ENCODE measurements at regions not wholly inside any gene's neighbourhood (a gene's known extent, or its start where the extent isn't known, plus 50 kb on each side); places are given as distances from the start of the nearest gene placed in this dataset.
"Not testable (repeated sequence)": the region's sequence is repeated elsewhere in the genome, so short reads cannot be mapped to it uniquely, and the experiment has no call there.

DNA sequence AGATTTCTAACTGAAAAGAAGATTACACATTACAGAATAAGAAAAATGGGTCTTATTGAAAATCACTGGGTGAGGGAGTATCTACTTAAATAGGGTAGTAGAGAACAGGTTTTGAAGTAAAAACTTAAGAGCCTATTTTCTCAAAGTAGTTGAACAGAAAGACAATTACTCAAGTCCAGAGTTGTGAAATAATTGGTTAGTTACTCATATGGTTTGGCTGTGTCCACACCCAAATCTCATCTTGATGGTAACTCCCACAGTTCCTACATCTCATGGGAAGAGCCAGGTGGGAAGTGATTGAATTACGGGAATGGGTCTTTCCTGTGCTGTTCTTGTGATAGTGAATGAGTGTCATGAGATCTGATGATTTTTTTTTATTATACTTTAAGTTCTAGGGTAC lies 1035.3 kb upstream of the GJE1 start:
- H3K9me3 ChIP-seq (ENCODE audit: control insufficient read depth, insufficient read depth, low read depth, low read length) = no peaks in the 10 kb centered on the region
- H3K27me3 ChIP-seq (ENCODE audit: control insufficient read depth, insufficient read depth, low read length) = no peaks in the 10 kb centered on the region
- H3K4me3 ChIP-seq (ENCODE audit: low read depth, low read length) = no peak overlapping the region
- no peaks in the 10 kb centered on the region for H3K36me3 ChIP-seq (ENCODE audit: control insufficient read depth, insufficient read depth, low read length)
- H3K27ac ChIP-seq (ENCODE audit: low read depth, low read length) = no peak overlapping the region
- no peaks in the 10 kb centered on the region for H3K4me1 ChIP-seq (ENCODE audit: control insufficient read depth, insufficient read depth, low read length)
- no peak overlapping the region for H3K9ac ChIP-seq (ENCODE audit: low read length)

DNA sequence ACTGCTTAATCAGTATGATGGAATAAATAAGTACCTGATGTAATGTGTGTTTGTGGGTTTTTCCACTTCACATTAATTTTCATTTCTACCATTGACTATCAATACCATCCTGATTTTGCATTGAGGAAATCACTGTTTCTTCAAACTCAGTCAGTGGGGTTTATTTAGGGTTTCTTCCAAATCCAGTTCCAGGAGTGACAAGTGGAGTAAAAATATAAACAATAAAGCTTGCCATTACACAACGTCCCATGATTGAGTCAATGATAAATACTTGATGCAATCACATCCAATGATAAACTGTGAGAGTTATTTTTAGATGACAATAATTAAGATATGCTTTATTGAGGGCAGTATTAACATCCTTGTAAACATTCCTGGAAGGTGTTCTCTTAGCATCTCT lies 1037.4 kb upstream of the GJE1 start:
- Histone ChIP-seq H3K9ac (ENCODE audit: low read length) (no peak overlapping the region), H3K4me3 (ENCODE audit: low read depth, low read length) (no peak overlapping the region), H3K27me3 (ENCODE audit: control insufficient read depth, insufficient read depth, low read length) (no peaks in the 10 kb centered on the region), H3K4me1 (ENCODE audit: control insufficient read depth, insufficient read depth, low read length) (no peaks in the 10 kb centered on the region), H3K36me3 (ENCODE audit: control insufficient read depth, insufficient read depth, low read length) (no peaks in the 10 kb centered on the region), H3K9me3 (ENCODE audit: control insufficient read depth, insufficient read depth, low read depth, low read length) (no peaks in the 10 kb centered on the region), H3K27ac (ENCODE audit: low read depth, low read length) (no peak overlapping the region)

DNA sequence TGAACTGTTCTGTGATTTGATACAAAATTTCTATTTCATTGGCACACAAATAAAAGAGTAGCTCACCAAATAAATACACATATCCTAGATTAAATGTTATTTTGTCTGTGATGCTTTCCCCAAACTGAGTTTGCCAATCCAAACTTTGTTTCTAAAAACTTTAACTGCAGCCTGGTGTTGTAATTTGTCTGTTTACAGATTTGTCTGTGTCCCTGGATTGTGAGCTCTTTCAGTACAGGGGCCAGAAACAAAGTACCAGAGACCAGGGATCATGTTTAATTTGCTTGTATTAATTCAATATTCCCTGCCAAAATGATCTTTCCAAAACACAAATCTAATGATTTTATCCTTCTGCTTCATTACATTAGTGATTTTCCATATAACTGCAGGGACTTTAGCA lies 1044.6 kb upstream of the GJE1 start:
- H3K36me3 ChIP-seq (ENCODE audit: control insufficient read depth, insufficient read depth, low read length) = no peaks in the 10 kb centered on the region
- no peaks in the 10 kb centered on the region for H3K9me3 ChIP-seq (ENCODE audit: control insufficient read depth, insufficient read depth, low read depth, low read length)
- H3K27me3 ChIP-seq (ENCODE audit: control insufficient read depth, insufficient read depth, low read length) = no peaks in the 10 kb centered on the region
- H3K9ac ChIP-seq (ENCODE audit: low read length) = no peak overlapping the region
- no peak overlapping the region for H3K27ac ChIP-seq (ENCODE audit: low read depth, low read length)
- no peak overlapping the region for H3K4me3 ChIP-seq (ENCODE audit: low read depth, low read length)
- no peaks in the 10 kb centered on the region for H3K4me1 ChIP-seq (ENCODE audit: control insufficient read depth, insufficient read depth, low read length)

DNA sequence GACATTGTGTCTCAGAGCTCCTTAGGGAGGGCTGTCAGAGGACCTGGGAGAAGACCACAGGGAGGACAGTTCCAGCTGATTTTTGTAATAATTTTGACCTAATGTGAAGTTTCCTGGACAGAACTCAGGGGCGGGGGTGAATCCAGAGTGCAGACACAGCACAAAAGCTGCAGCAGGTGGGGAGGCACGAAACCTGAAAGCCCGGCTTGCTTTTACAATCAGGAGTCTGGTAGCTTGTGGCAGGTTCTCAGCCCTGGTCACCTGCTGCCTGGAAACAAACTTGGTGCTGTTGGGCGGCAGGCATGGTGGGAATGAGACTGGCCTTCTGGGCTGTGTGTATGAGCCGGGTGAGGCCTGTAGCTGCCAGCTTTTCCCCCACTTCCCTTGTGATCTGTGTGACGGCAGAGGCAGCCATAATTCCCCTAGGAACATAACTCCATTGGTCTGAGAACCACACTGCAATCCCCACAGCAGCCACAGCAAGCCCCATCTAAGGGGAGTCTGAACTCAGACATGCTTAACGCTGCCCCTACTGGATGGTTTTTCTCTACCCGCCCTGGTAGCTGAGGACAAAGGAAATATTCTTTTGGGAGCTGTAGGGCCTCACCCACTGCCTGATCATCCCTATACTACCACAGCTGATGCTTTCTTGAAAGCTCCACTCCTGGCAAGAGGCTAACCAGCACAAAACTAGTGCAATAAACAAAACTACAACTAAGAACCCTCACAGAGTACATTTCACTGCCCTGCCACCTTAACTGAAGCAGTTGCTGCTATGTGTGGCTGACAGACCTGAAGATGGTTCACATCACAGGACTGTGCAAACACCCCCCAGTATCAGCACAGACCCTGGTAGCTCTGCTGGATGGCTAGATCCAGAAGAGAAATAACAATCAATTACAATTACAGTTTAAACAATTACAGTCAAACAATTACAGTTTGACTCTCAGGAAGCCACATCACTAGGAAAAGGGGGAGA lies 1055.1 kb upstream of the GJE1 start:
- Histone ChIP-seq H3K4me1 (ENCODE audit: control insufficient read depth, insufficient read depth, low read length) (no peaks in the 10 kb centered on the region), H3K36me3 (ENCODE audit: control insufficient read depth, insufficient read depth, low read length) (no peaks in the 10 kb centered on the region), H3K9me3 (ENCODE audit: control insufficient read depth, insufficient read depth, low read depth, low read length) (peaks cover 14% of the 10 kb centered on the region; the same call in 1 of the 2 replicates), H3K4me3 (ENCODE audit: low read depth, low read length) (no peak overlapping the region), H3K27ac (ENCODE audit: low read depth, low read length) (no peak overlapping the region), H3K9ac (ENCODE audit: low read length) (no peak overlapping the region), H3K27me3 (ENCODE audit: control insufficient read depth, insufficient read depth, low read length) (no peaks in the 10 kb centered on the region)

DNA sequence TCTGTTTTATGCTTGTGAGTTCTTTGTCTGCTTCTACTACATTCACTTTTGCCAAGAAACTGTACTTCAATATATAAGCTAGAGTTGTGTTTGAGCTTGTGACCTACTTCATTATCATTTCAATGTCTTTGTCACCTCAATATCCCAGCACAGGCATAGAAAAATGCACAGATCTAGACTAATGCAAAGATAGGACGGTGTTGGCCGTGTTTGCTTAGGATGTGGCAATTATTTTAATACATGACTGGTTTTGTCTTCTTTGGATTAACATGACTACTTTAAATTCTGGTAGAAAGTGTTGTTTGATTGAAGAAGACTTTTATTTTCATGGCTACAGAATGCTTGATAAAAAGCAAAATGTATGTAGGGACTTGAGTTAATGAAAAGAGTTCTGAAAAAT lies 1075.0 kb upstream of the GJE1 start:
- no peaks in the 10 kb centered on the region for H3K4me1 ChIP-seq (ENCODE audit: control insufficient read depth, insufficient read depth, low read length)
- H3K36me3 ChIP-seq (ENCODE audit: control insufficient read depth, insufficient read depth, low read length) = no peaks in the 10 kb centered on the region
- H3K9me3 ChIP-seq (ENCODE audit: control insufficient read depth, insufficient read depth, low read depth, low read length) = no peaks in the 10 kb centered on the region
- H3K4me3 ChIP-seq (ENCODE audit: low read depth, low read length) = no peak overlapping the region
- H3K27ac ChIP-seq (ENCODE audit: low read depth, low read length) = no peak overlapping the region
- H3K27me3 ChIP-seq (ENCODE audit: control insufficient read depth, insufficient read depth, low read length) = no peaks in the 10 kb centered on the region
- H3K9ac ChIP-seq (ENCODE audit: low read length) = no peak overlapping the region

DNA sequence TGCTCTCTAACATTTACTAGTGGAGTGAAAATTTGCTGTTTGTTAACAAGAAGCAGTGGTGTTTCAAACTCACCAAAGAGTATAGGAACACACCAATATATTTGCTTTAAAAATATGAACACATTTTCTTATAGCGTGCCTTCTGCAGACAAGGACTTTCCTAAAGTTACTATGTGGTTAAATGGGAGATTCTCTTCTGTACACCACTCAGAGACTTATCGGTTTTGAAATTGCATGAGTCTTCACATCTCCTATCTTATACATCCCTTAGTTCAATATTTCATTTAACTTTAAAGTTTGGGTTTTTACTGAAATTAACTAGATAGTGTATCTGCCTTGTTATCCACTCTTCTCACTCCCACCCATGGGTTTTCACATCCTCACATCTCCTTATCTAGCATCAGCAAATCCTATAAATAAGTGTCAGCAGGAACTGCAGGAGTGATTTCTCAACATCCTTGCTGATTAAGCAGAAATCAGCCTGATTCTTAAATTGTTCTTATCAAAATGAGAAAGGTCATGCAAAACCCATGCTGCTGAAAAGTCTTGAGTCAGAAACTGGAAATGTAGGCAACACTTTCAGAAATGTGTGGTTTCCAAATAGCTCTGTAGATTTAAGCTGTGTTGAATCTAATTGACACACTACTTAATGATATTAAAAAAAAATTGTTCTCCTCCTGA lies 1075.6 kb upstream of the GJE1 start:
- H3K27me3 ChIP-seq (ENCODE audit: control insufficient read depth, insufficient read depth, low read length) = no peaks in the 10 kb centered on the region
- no peaks in the 10 kb centered on the region for H3K4me1 ChIP-seq (ENCODE audit: control insufficient read depth, insufficient read depth, low read length)
- H3K36me3 ChIP-seq (ENCODE audit: control insufficient read depth, insufficient read depth, low read length) = no peaks in the 10 kb centered on the region
- no peak overlapping the region for H3K4me3 ChIP-seq (ENCODE audit: low read depth, low read length)
- no peaks in the 10 kb centered on the region for H3K9me3 ChIP-seq (ENCODE audit: control insufficient read depth, insufficient read depth, low read depth, low read length)
- no peak overlapping the region for H3K9ac ChIP-seq (ENCODE audit: low read length)
- no peak overlapping the region for H3K27ac ChIP-seq (ENCODE audit: low read depth, low read length)

DNA sequence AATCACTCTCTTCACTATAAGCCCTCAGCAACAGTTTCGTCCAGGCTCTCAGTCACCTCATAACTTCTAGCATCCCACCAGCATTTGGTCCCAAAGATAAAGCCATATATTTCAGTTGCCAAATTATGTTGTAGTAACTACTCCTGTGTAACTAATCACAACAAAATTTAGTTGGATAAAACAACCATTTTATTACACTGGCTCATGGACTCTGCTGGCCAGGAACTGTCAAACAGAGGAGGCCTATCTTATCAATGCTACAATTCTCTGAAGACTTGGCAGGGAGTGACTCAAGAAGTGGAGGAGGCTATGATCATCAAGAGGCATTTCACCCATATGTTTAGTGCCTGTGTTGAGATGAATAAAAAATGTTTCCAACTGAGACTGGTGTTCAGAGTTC lies 1082.3 kb upstream of the GJE1 start:
- Histone ChIP-seq H3K27ac (ENCODE audit: low read depth, low read length) (no peak overlapping the region), H3K27me3 (ENCODE audit: control insufficient read depth, insufficient read depth, low read length) (no peaks in the 10 kb centered on the region), H3K9me3 (ENCODE audit: control insufficient read depth, insufficient read depth, low read depth, low read length) (no peaks in the 10 kb centered on the region), H3K4me3 (ENCODE audit: low read depth, low read length) (no peak overlapping the region), H3K4me1 (ENCODE audit: control insufficient read depth, insufficient read depth, low read length) (no peaks in the 10 kb centered on the region), H3K9ac (ENCODE audit: low read length) (no peak overlapping the region), H3K36me3 (ENCODE audit: control insufficient read depth, insufficient read depth, low read length) (no peaks in the 10 kb centered on the region)

DNA sequence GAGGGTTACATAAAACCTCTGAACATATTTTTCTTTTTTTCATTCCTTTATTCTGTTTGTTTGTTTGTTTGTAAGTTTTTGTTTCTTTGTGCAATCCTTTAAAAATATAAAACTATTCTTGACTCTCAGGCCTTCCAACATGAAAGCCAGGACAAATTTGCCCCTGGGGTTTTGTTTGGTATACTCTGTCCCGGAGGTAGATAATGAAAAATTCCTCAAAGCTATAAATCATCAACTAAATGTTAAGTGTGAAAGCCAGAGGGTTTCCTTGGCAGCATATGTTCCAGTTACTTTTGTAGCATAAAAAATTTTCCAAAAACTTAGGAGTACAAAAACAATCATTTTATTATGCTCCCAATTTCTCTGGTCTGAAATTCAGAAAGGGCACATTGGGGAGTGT lies 1084.3 kb upstream of the GJE1 start:
- Histone ChIP-seq H3K9me3 (ENCODE audit: control insufficient read depth, insufficient read depth, low read depth, low read length) (peaks cover 7% of the 10 kb centered on the region; the same call in 1 of the 2 replicates), H3K9ac (ENCODE audit: low read length) (no peak overlapping the region), H3K36me3 (ENCODE audit: control insufficient read depth, insufficient read depth, low read length) (no peaks in the 10 kb centered on the region), H3K4me1 (ENCODE audit: control insufficient read depth, insufficient read depth, low read length) (no peaks in the 10 kb centered on the region), H3K27me3 (ENCODE audit: control insufficient read depth, insufficient read depth, low read length) (no peaks in the 10 kb centered on the region), H3K27ac (ENCODE audit: low read depth, low read length) (no peak overlapping the region), H3K4me3 (ENCODE audit: low read depth, low read length) (no peak overlapping the region)

DNA sequence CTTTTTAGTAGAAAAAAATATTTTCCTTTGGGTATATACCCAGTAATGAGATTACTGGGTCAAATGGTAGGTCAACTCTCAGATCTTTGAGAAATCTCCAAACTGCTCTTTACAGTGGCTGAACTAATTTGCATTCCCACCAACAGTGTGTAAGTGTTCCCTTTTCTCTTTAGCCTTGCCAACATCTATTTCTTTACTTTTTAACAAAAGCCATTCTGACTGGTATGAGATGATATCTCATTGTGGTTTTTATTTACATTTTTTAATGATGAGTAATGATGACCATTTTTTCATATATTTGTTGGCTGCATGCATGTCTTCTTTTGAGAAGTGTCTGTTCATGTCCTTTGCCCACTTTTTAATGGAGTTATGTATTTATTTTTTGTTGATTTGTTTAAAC lies 1086.2 kb upstream of the GJE1 start:
- not testable (repeated sequence) for H3K27ac ChIP-seq (ENCODE audit: low read depth, low read length); H3K27me3 ChIP-seq (ENCODE audit: control insufficient read depth, insufficient read depth, low read length); H3K9ac ChIP-seq (ENCODE audit: low read length); H3K4me1 ChIP-seq (ENCODE audit: control insufficient read depth, insufficient read depth, low read length); H3K36me3 ChIP-seq (ENCODE audit: control insufficient read depth, insufficient read depth, low read length); H3K4me3 ChIP-seq (ENCODE audit: low read depth, low read length)
- H3K9me3 ChIP-seq (ENCODE audit: control insufficient read depth, insufficient read depth, low read depth, low read length) = peaks cover 14% of the 10 kb centered on the region

DNA sequence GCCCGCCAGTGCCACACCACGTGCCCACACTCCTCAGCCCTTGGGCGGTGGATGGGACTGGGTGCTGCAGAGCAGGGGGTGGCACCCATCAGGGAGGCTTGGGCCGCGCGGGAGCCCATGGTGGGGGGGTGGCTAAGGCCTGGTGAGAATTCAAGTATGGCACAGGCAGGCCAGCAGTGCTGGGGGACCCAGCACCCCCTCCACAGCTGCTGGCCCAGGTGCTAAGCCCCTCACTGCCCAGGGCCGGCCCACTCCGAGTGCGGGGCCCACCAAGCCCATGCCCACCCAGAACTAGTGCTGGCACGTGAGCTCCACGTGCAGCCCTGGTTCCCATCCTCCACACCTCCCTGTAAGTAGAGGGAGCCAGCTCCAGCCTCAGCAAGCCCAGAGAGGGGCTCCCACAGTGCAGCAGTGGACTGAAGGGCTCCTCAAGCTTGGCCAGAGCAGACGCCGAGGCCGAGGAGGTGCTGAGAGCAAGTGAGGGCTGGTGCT lies 1091.1 kb upstream of the GJE1 start:
- H3K9ac ChIP-seq (ENCODE audit: low read length) = no peak overlapping the region
- no peaks in the 10 kb centered on the region; the same call in 1 of the 2 replicates for H3K36me3 ChIP-seq (ENCODE audit: control insufficient read depth, insufficient read depth, low read length)
- H3K27ac ChIP-seq (ENCODE audit: low read depth, low read length) = no peak overlapping the region
- H3K4me1 ChIP-seq (ENCODE audit: control insufficient read depth, insufficient read depth, low read length) = no peaks in the 10 kb centered on the region
- peaks cover 23% of the 10 kb centered on the region for H3K9me3 ChIP-seq (ENCODE audit: control insufficient read depth, insufficient read depth, low read depth, low read length)
- H3K27me3 ChIP-seq (ENCODE audit: control insufficient read depth, insufficient read depth, low read length) = no peaks in the 10 kb centered on the region
- H3K4me3 ChIP-seq (ENCODE audit: low read depth, low read length) = no peak overlapping the region
